Pancreas (tissue), 10 donors: ENCODE measurements at regions not wholly inside any gene's neighbourhood (a gene's known extent, or its start where the extent isn't known, plus 50 kb on each side); places are given as distances from the start of the nearest gene placed in this dataset.

ENCODE experiments used
- ATAC-seq, 4 donors: fragments of 200-7000 bp; cut with Tn5 transposase; one replicate each; pipeline versions ENCODE4 v1.8.0 to v1.9.1; 2020; ENCODE audit warnings: mild to moderate bottlenecking in 4 of 4, moderate library complexity in 4 of 4
- DNase-seq, 6 donors: peaks; one replicate each; pipeline ENCODE4 v3.0.0-alpha.2; 2020
- FAIRE-seq: peaks from 2 replicates; lab custom pipeline; 2012; peaks lifted over from hg19 to GRCh38; lab: Jason Lieb, UNC
- H3K27ac ChIP-seq, 4 donors: fragments of 200-600 bp; sonication (generic); 1 replicate in 3 of 4; 2 replicates in 1 of 4; pipeline versions ENCODE4 v1.5.0 to v1.8.0; 2020
- H3K27me3 ChIP-seq, 4 donors: fragments of 200-600 bp; one replicate each; pipeline ENCODE4 v1.8.0; 2021
- H3K36me3 ChIP-seq, 3 donors: fragments of 200-600 bp; sonication (generic) in 1 of 3; one replicate each; pipeline versions ENCODE4 v1.5.0 to v1.8.0; 2020 to 2021
- H3K4me1 ChIP-seq, 3 donors: fragments of 200-600 bp; one replicate each; pipeline ENCODE4 v1.8.0; 2021
- H3K4me3 ChIP-seq, 4 donors: fragments of 200-600 bp; sonication (generic) in 2 of 4; one replicate each; pipeline versions ENCODE4 v1.5.0 to v1.8.0; 2020 to 2021
- H3K9me3 ChIP-seq, 4 donors: fragments of 200-600 bp; one replicate each; pipeline ENCODE4 v1.8.0; 2021
- WGBS, 2 donors: extraction: QIAGEN DNeasy Blood & Tissue Kit; methylation state at CpG; one replicate each; pipeline ENCODE4 v1.1.7; 2013; 5-methylcytosine and 5-hydroxymethylcytosine counted together
- intact Hi-C, 3 donors: fragments of 100-400 bp; cut with DNase I; formaldehyde crosslinking; loops; one replicate each; pipeline versions ENCODE4 v1.11.1 to v1.14.2; 2022
- TF ChIP-seq, protein P1 (sequence below), 4 donors: fragments of 200-600 bp; sonication (generic) in 3 of 4; IDR thresholded peaks; one replicate each; pipeline versions ENCODE4 v1.5.0 to v1.8.0; 2021; ENCODE audit warnings: antibody characterized with exemption in 4 of 4
- donor health status: healthy with polysubstance abuse.
- donor health status: DM: no; HTN: no; CAD: no; lungs with moderate emphysema.
- donor health status: DM: no; HTN: no; CAD: no.
- donor health status: control.
- donor health status: control.
- donor health status: Bipolar disorder and iron deficiency.
- donor health status: DM: yes; HTN: yes; CAD: no.
- donor health status: DM: no; HTN: no; CAD: no.
- donor health status: DM: no; HTN: no; CAD: no.
- donor health status: DM: yes; HTN: yes; CAD: no.

- ATAC-seq (no peak), DNase-seq (no peak), FAIRE-seq (peak; percentile 34)
- Histone ChIP-seq H3K4me1 (no peaks in the 10 kb centered on the region), H3K36me3 (no peaks in the 10 kb centered on the region), H3K27ac (no peak overlapping the region), H3K9me3 (no peaks in the 10 kb centered on the region), H3K4me3 (no peak overlapping the region), H3K27me3 (no peaks in the 10 kb centered on the region)
- WGBS, 2 donors, result 68 to 78% methylated on average over 3 of the region's 3 CpGs
- intact Hi-C loops, result no loop called here
- TF ChIP-seq, protein P1, sequence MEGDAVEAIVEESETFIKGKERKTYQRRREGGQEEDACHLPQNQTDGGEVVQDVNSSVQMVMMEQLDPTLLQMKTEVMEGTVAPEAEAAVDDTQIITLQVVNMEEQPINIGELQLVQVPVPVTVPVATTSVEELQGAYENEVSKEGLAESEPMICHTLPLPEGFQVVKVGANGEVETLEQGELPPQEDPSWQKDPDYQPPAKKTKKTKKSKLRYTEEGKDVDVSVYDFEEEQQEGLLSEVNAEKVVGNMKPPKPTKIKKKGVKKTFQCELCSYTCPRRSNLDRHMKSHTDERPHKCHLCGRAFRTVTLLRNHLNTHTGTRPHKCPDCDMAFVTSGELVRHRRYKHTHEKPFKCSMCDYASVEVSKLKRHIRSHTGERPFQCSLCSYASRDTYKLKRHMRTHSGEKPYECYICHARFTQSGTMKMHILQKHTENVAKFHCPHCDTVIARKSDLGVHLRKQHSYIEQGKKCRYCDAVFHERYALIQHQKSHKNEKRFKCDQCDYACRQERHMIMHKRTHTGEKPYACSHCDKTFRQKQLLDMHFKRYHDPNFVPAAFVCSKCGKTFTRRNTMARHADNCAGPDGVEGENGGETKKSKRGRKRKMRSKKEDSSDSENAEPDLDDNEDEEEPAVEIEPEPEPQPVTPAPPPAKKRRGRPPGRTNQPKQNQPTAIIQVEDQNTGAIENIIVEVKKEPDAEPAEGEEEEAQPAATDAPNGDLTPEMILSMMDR (IDR thresholded peaks at IDR 0.05), result no peak
These were observed 71.2 kb upstream of the FREM1 start for GRCh38 chr9:14981291-14981950.

DNA sequence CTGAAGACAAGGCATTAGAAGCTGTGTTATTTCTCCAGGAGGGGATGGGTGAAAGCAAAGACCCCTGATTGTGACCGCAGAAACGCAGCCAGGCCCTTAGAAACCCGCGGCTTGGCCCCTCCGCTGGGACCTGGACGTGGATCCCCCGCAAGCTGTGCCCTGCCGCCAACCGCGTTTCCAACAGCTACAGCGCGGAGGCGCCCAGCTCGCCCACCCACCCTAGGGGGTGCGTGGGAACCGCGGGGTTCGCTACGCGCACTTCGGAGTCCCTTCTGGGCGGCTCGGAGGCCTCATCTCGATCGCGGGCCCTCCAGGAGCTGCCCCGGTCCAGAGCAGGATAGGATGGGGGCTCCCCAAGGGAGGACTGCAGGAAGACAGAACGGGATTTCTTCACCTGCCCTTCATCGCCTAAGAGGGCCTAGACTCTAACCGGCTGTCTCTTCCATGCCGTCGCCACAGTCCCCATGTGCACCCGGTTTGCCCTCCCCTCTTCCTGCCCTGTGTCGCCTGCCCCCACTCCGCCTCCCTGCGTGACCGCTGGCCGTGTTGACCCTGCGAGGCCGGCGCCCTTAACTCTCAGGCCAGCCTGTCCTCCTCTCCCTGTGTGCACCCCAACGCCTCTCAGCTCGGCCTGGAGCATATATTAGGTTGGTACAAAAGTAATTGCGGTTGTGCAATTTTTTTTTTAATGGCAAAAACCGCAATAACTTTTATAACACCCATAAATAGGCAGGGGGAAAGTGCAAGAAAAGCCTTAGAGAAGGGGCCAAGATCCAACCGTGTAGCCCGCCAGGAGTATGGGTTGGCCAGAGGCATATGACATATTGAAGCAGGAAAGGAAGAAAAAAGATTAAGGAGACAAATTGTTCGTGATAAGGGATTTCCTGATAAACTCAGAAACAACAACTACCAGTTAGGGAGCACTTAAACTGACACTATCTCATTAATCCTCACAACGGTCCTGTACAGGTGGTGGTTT, 68.1 kb upstream of the FREM1 start:
- ATAC-seq (no peak), FAIRE-seq (no peak), DNase-seq (peak in 1 of 6 donors; percentile 54)
- Histone ChIP-seq H3K4me1 (no peaks in the 10 kb centered on the region), H3K36me3 (no peaks in the 10 kb centered on the region), H3K4me3 (no peak overlapping the region), H3K9me3 (no peaks in the 10 kb centered on the region), H3K27me3 (no peaks in the 10 kb centered on the region), H3K27ac (no peak overlapping the region)
- WGBS, 2 donors, result 67 to 82% methylated on average over 49 of the region's 49 CpGs
- TF ChIP-seq, protein P1 (IDR thresholded peaks at IDR 0.05), result no peak
- intact Hi-C loops, result no loop called here

GRCh38 chr9:14967450-14968321, 57.5 kb upstream of the FREM1 start:
- Histone ChIP-seq H3K36me3 (no peaks in the 10 kb centered on the region), H3K27me3 (no peaks in the 10 kb centered on the region), H3K9me3 (no peaks in the 10 kb centered on the region), H3K27ac (no peak overlapping the region), H3K4me3 (no peak overlapping the region), H3K4me1 (no peaks in the 10 kb centered on the region)
- TF ChIP-seq, protein P1 (IDR thresholded peaks at IDR 0.05), result no peak
- no peak for ATAC-seq
- intact Hi-C loops, result no loop called here
- 69 to 70% methylated on average over 8 of the region's 8 CpGs for WGBS, 2 donors
- no peak for FAIRE-seq
- no peak for DNase-seq

- DNase-seq, result peak in 1 of 6 donors; percentile 24
- intact Hi-C loops, result no loop called here
- ATAC-seq, result peak; percentile 64 to 74 (median 66)
- TF ChIP-seq, protein P1 (IDR thresholded peaks at IDR 0.05), result no peak
- no peaks in the 10 kb centered on the region for H3K36me3 ChIP-seq
- no peaks in the 10 kb centered on the region for H3K9me3 ChIP-seq
- peaks cover 0 to 6% (median 0%) of the 10 kb centered on the region in 3 donors for H3K4me1 ChIP-seq
- H3K27me3 ChIP-seq, result no peaks in the 10 kb centered on the region
- H3K27ac ChIP-seq, result peak overlapping the region in 1 of 4 donors; percentile 50
- WGBS, 2 donors, result 74 to 75% methylated on average over 4 of the region's 4 CpGs
- peak overlapping the region in 1 of 4 donors; percentile 23 for H3K4me3 ChIP-seq
- no peak for FAIRE-seq
These were observed 52.1 kb upstream of the FREM1 start for GRCh38 chr9:14962193-14962882.
